ENCODE measurements at regions not wholly inside any gene's neighbourhood (a gene's known extent, or its start where the extent isn't known, plus 50 kb on each side); places are given as distances from the start of the nearest gene placed in this dataset.

DNA sequence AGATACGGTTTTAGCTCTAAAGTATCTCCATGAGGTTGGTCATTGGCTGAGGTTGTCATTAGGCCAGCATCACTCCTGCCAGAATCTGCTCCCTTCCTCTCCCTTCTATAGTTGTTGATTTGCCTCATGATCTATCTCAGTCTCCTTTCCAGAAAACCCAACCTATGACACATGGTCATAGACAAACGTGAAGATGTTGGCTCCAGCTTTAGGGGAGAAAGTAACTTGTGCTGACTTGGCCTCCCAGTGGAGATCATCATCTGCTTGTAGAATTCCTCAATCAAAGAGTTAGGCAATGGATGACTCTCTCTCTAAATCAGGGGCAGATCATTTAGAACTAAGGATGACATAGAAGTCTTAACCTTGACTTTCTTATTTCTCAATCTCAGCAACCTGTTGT, 894.4 kb downstream of the TTLL7 start:
- H3K4me3 ChIP-seq (ENCODE audit: low read depth, low read length), result no peak overlapping the region
- no peak overlapping the region for H2AFZ ChIP-seq
- no peak overlapping the region for H3K27ac ChIP-seq
- no peaks in the 10 kb centered on the region for H3K27me3 ChIP-seq (ENCODE audit: control insufficient read depth, insufficient read depth, low read length)
- no peaks in the 10 kb centered on the region for H3K9me3 ChIP-seq (ENCODE audit: control insufficient read depth, low read length)
- no peak overlapping the region for H3K9ac ChIP-seq
- no peak overlapping the region for H3K4me2 ChIP-seq (ENCODE audit: low read length)
- H3K4me1 ChIP-seq, result no peaks in the 10 kb centered on the region
- H3K36me3 ChIP-seq (ENCODE audit: control insufficient read depth, insufficient read depth, low read length), result no peaks in the 10 kb centered on the region
- no peak for TF ChIP-seq CTCF (IDR thresholded peaks at IDR 0.05)
- no peaks in the 10 kb centered on the region for H3K79me2 ChIP-seq

- Histone ChIP-seq H3K4me1 (no peaks in the 10 kb centered on the region), H3K4me3 (ENCODE audit: low read depth, low read length) (no peak overlapping the region), H3K9me3 (ENCODE audit: control insufficient read depth, low read length) (no peaks in the 10 kb centered on the region), H3K27me3 (ENCODE audit: control insufficient read depth, insufficient read depth, low read length) (no peaks in the 10 kb centered on the region), H3K36me3 (ENCODE audit: control insufficient read depth, insufficient read depth, low read length) (no peaks in the 10 kb centered on the region), H2AFZ (no peak overlapping the region), H3K79me2 (no peaks in the 10 kb centered on the region), H3K27ac (no peak overlapping the region), H3K9ac (no peak overlapping the region), H3K4me2 (ENCODE audit: low read length) (no peak overlapping the region)
- no peak for TF ChIP-seq CTCF (IDR thresholded peaks at IDR 0.05)
Measured at GRCh38 chr1:83103341-83103740, 895.6 kb downstream of the TTLL7 start.

DNA sequence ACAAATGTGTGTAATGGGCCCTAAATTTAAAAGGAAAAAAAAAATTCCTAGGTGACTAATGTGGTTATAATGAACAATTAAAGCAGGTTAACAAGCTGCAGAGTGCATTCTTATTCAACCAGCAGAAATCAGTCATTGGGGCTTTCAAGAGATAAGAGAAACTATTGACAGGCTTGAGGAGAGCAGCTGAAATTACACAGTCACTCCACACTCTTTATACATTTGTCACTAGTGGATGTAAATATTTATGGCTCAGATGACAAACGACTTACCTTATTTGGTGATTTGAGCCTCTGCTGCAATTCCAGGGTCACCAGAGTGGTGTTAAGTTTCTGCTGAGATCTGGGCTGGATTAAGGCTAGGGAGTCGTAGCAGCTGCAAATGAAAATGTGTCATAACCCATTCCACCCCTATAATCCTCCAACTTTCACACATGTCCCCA, 896.3 kb downstream of the TTLL7 start:
- Histone ChIP-seq H3K79me2 (no peaks in the 10 kb centered on the region), H3K4me2 (ENCODE audit: low read length) (no peak overlapping the region)
- no peak for TF ChIP-seq CTCF (IDR thresholded peaks at IDR 0.05)

GRCh38 chr1:83101406-83101805, 897.5 kb downstream of the TTLL7 start:
- Histone ChIP-seq H3K36me3 (ENCODE audit: control insufficient read depth, insufficient read depth, low read length) (no peaks in the 10 kb centered on the region), H2AFZ (no peak overlapping the region), H3K4me2 (ENCODE audit: low read length) (no peak overlapping the region), H3K9ac (no peak overlapping the region), H3K27me3 (ENCODE audit: control insufficient read depth, insufficient read depth, low read length) (no peaks in the 10 kb centered on the region), H3K79me2 (no peaks in the 10 kb centered on the region), H3K27ac (no peak overlapping the region), H3K4me3 (ENCODE audit: low read depth, low read length) (no peak overlapping the region), H3K9me3 (ENCODE audit: control insufficient read depth, low read length) (no peaks in the 10 kb centered on the region), H3K4me1 (no peaks in the 10 kb centered on the region)
- no peak for TF ChIP-seq CTCF (IDR thresholded peaks at IDR 0.05)

More for the DNA sequence above, 896.3 kb downstream of the TTLL7 start:
- no peak overlapping the region for H3K9ac ChIP-seq
- H2AFZ ChIP-seq, result no peak overlapping the region
- no peaks in the 10 kb centered on the region for H3K36me3 ChIP-seq (ENCODE audit: control insufficient read depth, insufficient read depth, low read length)
- no peaks in the 10 kb centered on the region for H3K9me3 ChIP-seq (ENCODE audit: control insufficient read depth, low read length)
- H3K27me3 ChIP-seq (ENCODE audit: control insufficient read depth, insufficient read depth, low read length), result no peaks in the 10 kb centered on the region
- no peaks in the 10 kb centered on the region for H3K4me1 ChIP-seq
- H3K27ac ChIP-seq, result no peak overlapping the region
- no peak overlapping the region for H3K4me3 ChIP-seq (ENCODE audit: low read depth, low read length)

- H3K4me2 ChIP-seq (ENCODE audit: low read length), result no peak overlapping the region
- H3K4me1 ChIP-seq, result no peaks in the 10 kb centered on the region
- H3K9ac ChIP-seq, result no peak overlapping the region
- H3K4me3 ChIP-seq (ENCODE audit: low read depth, low read length), result no peak overlapping the region
- no peak overlapping the region for H3K27ac ChIP-seq
- no peaks in the 10 kb centered on the region for H3K9me3 ChIP-seq (ENCODE audit: control insufficient read depth, low read length)
- no peaks in the 10 kb centered on the region for H3K79me2 ChIP-seq
- H3K27me3 ChIP-seq (ENCODE audit: control insufficient read depth, insufficient read depth, low read length), result no peaks in the 10 kb centered on the region
- no peak for TF ChIP-seq CTCF (IDR thresholded peaks at IDR 0.05)
- H3K36me3 ChIP-seq (ENCODE audit: control insufficient read depth, insufficient read depth, low read length), result no peaks in the 10 kb centered on the region
- H2AFZ ChIP-seq, result no peak overlapping the region
Measured at GRCh38 chr1:83100133-83100532, 898.8 kb downstream of the TTLL7 start.

Data from parathyroid adenoma (tissue), 2 donors.